HFFc6 (cell line): ENCODE measurements at regions not wholly inside any gene's neighbourhood (a gene's known extent, or its start where the extent isn't known, plus 50 kb on each side); places are given as distances from the start of the nearest gene placed in this dataset.

Experiments
- DNase-seq: peaks from one replicate; pipeline ENCODE4 v3.0.0-alpha.2; 2018
- H3K27ac Mint-ChIP-seq: 2 replicates; pipeline ENCODE4 v1.8.0; 2020; ENCODE audit warnings: mild to moderate bottlenecking, mixed read lengths
- H3K27me3 Mint-ChIP-seq: 2 replicates; pipeline ENCODE4 v1.8.0; 2021; ENCODE audit warnings: mild to moderate bottlenecking, moderate library complexity, mixed read lengths; ENCODE audit not compliant: insufficient read depth
- H3K36me3 Mint-ChIP-seq: 2 replicates; pipeline ENCODE4 v1.8.0; 2021; ENCODE audit warnings: low read depth, mixed read lengths
- H3K4me1 Mint-ChIP-seq: 2 replicates; pipeline ENCODE4 v1.8.0; 2020; ENCODE audit warnings: low read depth, mixed read lengths
- H3K4me3 Mint-ChIP-seq: 2 replicates; pipeline ENCODE4 v1.8.0; 2020; ENCODE audit warnings: mild to moderate bottlenecking, moderate library complexity, mixed read lengths
- H3K9me3 Mint-ChIP-seq: 2 replicates; pipeline ENCODE4 v1.8.0; 2020; ENCODE audit warnings: mild to moderate bottlenecking, mixed read lengths
- CTCF ChIP-seq: fragments of 200-600 bp; sonication (generic); IDR thresholded peaks from 2 replicates; pipeline ENCODE4 v1.5.0; 2021; ENCODE audit warnings: antibody characterized with exemption, mild to moderate bottlenecking

- peaks cover 17% of the 10 kb centered on the region for H3K9me3 Mint-ChIP-seq
- TF ChIP-seq CTCF: no peak
- H3K36me3 Mint-ChIP-seq: no peaks in the 10 kb centered on the region
- no peak overlapping the region for H3K4me3 Mint-ChIP-seq
- no peaks in the 10 kb centered on the region for H3K27me3 Mint-ChIP-seq
- DNase-seq: no peak
- no peak overlapping the region for H3K27ac Mint-ChIP-seq
- no peaks in the 10 kb centered on the region for H3K4me1 Mint-ChIP-seq
Measured at GRCh38 chr11:81380395-81380794, 1353.3 kb downstream of the FAM181B start.

- Mint-ChIP-seq H3K4me3 (no peak overlapping the region), H3K36me3 (no peaks in the 10 kb centered on the region), H3K27ac (no peak overlapping the region), H3K4me1 (no peaks in the 10 kb centered on the region), H3K9me3 (peaks cover 22% of the 10 kb centered on the region), H3K27me3 (peaks cover 1% of the 10 kb centered on the region; the same call in 1 of the 2 replicates)
- TF ChIP-seq CTCF: no peak
- no peak for DNase-seq
Measured at GRCh38 chr11:81377418-81377817, 1356.2 kb downstream of the FAM181B start.

GRCh38 chr11:81373986-81374385 lies 1359.7 kb downstream of the FAM181B start:
- H3K27ac Mint-ChIP-seq: no peak overlapping the region
- TF ChIP-seq CTCF: no peak

GRCh38 chr11:81368192-81368591 lies 1365.5 kb downstream of the FAM181B start:
- Mint-ChIP-seq H3K27me3 (no peaks in the 10 kb centered on the region; the same call in 1 of the 2 replicates), H3K4me3 (no peak overlapping the region), H3K27ac (no peak overlapping the region), H3K4me1 (no peaks in the 10 kb centered on the region), H3K9me3 (peaks cover 35% of the 10 kb centered on the region), H3K36me3 (no peaks in the 10 kb centered on the region)
- DNase-seq: no peak
- TF ChIP-seq CTCF: no peak

More at GRCh38 chr11:81373986-81374385, 1359.7 kb downstream of the FAM181B start:
- DNase-seq: no peak
- H3K27me3 Mint-ChIP-seq: peaks cover 1% of the 10 kb centered on the region; the same call in 1 of the 2 replicates
- peaks cover 29% of the 10 kb centered on the region for H3K9me3 Mint-ChIP-seq
- H3K36me3 Mint-ChIP-seq: no peaks in the 10 kb centered on the region
- H3K4me3 Mint-ChIP-seq: no peak overlapping the region
- H3K4me1 Mint-ChIP-seq: no peaks in the 10 kb centered on the region

GRCh38 chr11:81365496-81365895 lies 1368.2 kb downstream of the FAM181B start:
- Mint-ChIP-seq H3K27me3 (no peaks in the 10 kb centered on the region; the same call in 1 of the 2 replicates), H3K36me3 (no peaks in the 10 kb centered on the region), H3K9me3 (peaks cover 42% of the 10 kb centered on the region), H3K4me1 (no peaks in the 10 kb centered on the region), H3K27ac (no peak overlapping the region), H3K4me3 (no peak overlapping the region)
- no peak for DNase-seq
- TF ChIP-seq CTCF: no peak

GRCh38 chr11:81359476-81359875 lies 1374.2 kb downstream of the FAM181B start:
- Mint-ChIP-seq H3K4me1 (no peaks in the 10 kb centered on the region), H3K9me3 (peaks cover 48% of the 10 kb centered on the region), H3K4me3 (no peak overlapping the region), H3K27ac (no peak overlapping the region), H3K27me3 (no peaks in the 10 kb centered on the region; the same call in 1 of the 2 replicates), H3K36me3 (no peaks in the 10 kb centered on the region)
- no peak for TF ChIP-seq CTCF
- no peak for DNase-seq
